Esophagus muscularis mucosa (tissue), 4 donors: ENCODE measurements at regions not wholly inside any gene's neighbourhood (a gene's known extent, or its start where the extent isn't known, plus 50 kb on each side); places are given as distances from the start of the nearest gene placed in this dataset.

ENCODE experiments used
- DNase-seq: peaks from one replicate; pipeline ENCODE4 v3.0.0-alpha.2; 2017; ENCODE audit errors: extremely low spot score
- H3K27ac ChIP-seq, 4 donors: fragments of 200-600 bp; sonication (generic); replicated peaks in 1 of 4; 1 replicate in 3 of 4; 2 replicates in 1 of 4; pipeline ENCODE4 v1.5.1; 2016 to 2019; ENCODE audit warnings: mild to moderate bottlenecking in 1 of 4
- H3K27me3 ChIP-seq, 4 donors: fragments of 200-600 bp; sonication (generic); one replicate each; pipeline versions ENCODE4 v1.5.1 to v1.6.0; 2016 to 2019
- H3K36me3 ChIP-seq, 4 donors: fragments of 200-600 bp; sonication (generic); one replicate each; pipeline ENCODE4 v1.5.1; 2016 to 2019
- H3K4me1 ChIP-seq, 4 donors: fragments of 200-600 bp; sonication (generic); one replicate each; pipeline ENCODE4 v1.5.1; 2016 to 2019
- H3K4me3 ChIP-seq, 4 donors: fragments of 200-600 bp; sonication (generic); 1 replicate in 2 of 4; 2 replicates in 2 of 4; pipeline ENCODE4 v1.5.1; 2016 to 2019; ENCODE audit warnings: mild to moderate bottlenecking in 4 of 4, moderate library complexity in 1 of 4
- H3K9me3 ChIP-seq, 4 donors: fragments of 200-600 bp; sonication (generic); 1 replicate in 3 of 4; 2 replicates in 1 of 4; pipeline ENCODE4 v1.5.1; 2016 to 2019
- EP300 ChIP-seq: sonication (generic); formaldehyde crosslinking; IDR thresholded peaks from one replicate; pipeline ENCODE4 v1.6.1; 2017; ENCODE audit warnings: antibody characterized with exemption
- POLR2A ChIP-seq: fragments of 450-650 bp; IDR thresholded peaks from one replicate; pipeline ENCODE4 v1.6.1; 2017; ENCODE audit warnings: antibody characterized with exemption, moderate library complexity, mild to moderate bottlenecking, low read depth
- POLR2AphosphoS5 ChIP-seq, 2 donors: sonication (generic); formaldehyde crosslinking; IDR thresholded peaks; one replicate each; pipeline ENCODE4 v1.6.1; 2017; ENCODE audit warnings: antibody characterized with exemption in 2 of 2
- WGBS: methylation state at CpG from one replicate; pipeline ENCODE4 v1.1.5; 2018; 5-methylcytosine and 5-hydroxymethylcytosine counted together
- intact Hi-C: fragments of 100-400 bp; cut with DNase I; formaldehyde crosslinking; loops from one replicate; pipeline ENCODE4 v1.15.1; 2023
- TF ChIP-seq, protein P1 (sequence below), 3 experiments: fragments of 200-600 bp in 2 of 3; fragments of 450-650 bp in 1 of 3; sonication (generic) in 2 of 3; IDR thresholded peaks; one replicate each; pipeline ENCODE4 v1.5.1; 2017 to 2019; ENCODE audit warnings: antibody characterized with exemption in 3 of 3, mild to moderate bottlenecking in 2 of 3, moderate library complexity in 1 of 3

DNA sequence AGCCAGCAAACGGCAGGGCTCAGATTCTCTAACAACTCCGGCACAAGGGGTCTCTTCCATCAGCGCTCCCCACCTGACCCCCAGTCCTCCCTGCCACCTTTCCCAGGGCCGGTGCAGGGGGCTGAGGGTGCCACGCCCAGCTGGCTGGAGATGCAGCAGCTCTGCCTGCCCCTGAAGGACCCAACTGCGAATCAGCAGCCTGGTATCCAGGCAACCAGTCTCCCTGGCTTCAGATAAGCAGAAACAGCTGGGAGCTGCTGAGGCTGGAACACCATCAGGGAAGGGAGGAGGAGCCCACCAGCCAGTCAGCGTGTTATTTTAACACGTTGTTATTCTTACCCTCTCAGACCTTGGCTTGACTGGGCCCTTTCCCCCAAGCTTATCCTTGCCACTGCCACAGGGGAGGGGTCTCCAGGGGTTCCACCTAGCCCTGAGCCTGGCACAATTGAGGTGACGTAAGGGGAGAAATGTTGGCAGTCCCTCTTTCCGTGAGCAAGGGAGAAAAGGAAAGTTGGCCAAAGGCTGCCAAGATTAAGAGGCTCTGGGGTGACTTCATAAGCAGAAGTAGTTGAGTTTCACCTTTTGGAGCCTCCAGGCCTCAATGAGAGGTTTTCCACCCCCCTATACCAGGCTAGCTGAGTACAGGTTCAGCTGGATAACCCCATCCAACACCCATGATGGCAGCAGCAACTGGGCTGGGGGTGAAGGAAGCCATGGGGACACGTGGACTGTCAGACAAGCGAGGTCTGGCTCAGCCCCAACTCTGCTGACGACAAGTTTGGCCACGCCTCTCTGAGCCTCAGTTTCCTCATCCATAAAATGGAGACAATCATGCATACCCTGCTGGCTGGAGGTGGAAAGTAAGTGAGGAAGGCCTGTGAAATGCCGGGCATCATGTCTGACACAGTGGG lies 91.1 kb downstream of the IRF2BPL start:
- no peak overlapping the region for H3K4me3 ChIP-seq
- DNase-seq, result no peak
- no peaks in the 10 kb centered on the region for H3K9me3 ChIP-seq
- TF ChIP-seq, protein P1, sequence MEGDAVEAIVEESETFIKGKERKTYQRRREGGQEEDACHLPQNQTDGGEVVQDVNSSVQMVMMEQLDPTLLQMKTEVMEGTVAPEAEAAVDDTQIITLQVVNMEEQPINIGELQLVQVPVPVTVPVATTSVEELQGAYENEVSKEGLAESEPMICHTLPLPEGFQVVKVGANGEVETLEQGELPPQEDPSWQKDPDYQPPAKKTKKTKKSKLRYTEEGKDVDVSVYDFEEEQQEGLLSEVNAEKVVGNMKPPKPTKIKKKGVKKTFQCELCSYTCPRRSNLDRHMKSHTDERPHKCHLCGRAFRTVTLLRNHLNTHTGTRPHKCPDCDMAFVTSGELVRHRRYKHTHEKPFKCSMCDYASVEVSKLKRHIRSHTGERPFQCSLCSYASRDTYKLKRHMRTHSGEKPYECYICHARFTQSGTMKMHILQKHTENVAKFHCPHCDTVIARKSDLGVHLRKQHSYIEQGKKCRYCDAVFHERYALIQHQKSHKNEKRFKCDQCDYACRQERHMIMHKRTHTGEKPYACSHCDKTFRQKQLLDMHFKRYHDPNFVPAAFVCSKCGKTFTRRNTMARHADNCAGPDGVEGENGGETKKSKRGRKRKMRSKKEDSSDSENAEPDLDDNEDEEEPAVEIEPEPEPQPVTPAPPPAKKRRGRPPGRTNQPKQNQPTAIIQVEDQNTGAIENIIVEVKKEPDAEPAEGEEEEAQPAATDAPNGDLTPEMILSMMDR (IDR thresholded peaks at IDR 0.05), result no peak
- TF ChIP-seq POLR2AphosphoS5 (IDR thresholded peaks at IDR 0.05) (peak in 1 of 2 donors; percentile 12), POLR2A (no peak), EP300 (no peak)
- no peaks in the 10 kb centered on the region for H3K27me3 ChIP-seq
- H3K4me1 ChIP-seq, result peaks cover 24 to 42% (median 34%) of the 10 kb centered on the region in 4 donors
- H3K27ac ChIP-seq, result peak overlapping the region; percentile 24 to 59 (median 40)
- 50% methylated on average over 11 of the region's 15 CpGs for WGBS
- no peaks in the 10 kb centered on the region for H3K36me3 ChIP-seq
- intact Hi-C loops, result no loop called here

DNA sequence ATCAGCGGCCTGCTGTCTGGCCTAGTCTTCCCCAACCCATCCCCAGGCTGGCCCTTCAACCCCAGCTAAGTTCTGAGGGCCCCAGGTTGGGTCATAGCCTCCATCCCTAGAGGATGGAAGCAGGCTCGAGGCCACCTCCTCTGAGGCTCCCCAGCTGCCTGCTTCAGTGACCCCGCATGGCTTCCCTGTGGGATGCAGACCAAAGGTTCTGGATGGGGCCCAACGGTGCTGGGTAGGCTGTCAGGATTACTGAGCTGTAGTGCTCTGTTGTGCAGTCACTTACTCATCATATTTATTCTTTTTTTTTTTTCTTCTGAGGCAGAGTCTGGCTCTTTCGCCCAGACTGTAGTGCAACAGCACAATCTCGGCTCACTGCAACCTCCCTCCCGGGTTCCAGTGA lies 92.0 kb downstream of the IRF2BPL start:
- TF ChIP-seq POLR2A (no peak), EP300 (no peak), POLR2AphosphoS5 (IDR thresholded peaks at IDR 0.05) (no peak)
- TF ChIP-seq, protein P1 (IDR thresholded peaks at IDR 0.05), result no peak
- Histone ChIP-seq H3K36me3 (no peaks in the 10 kb centered on the region), H3K9me3 (no peaks in the 10 kb centered on the region), H3K4me3 (no peak overlapping the region), H3K27ac (peak overlapping the region in 3 of 4 donors; percentile 24 to 59 (median 44)), H3K4me1 (peaks cover 24 to 37% (median 34%) of the 10 kb centered on the region in 4 donors), H3K27me3 (no peaks in the 10 kb centered on the region)
- WGBS, result 63% methylated on average over 6 of the region's 7 CpGs
- DNase-seq, result no peak
- intact Hi-C loops, result no loop called here

DNA sequence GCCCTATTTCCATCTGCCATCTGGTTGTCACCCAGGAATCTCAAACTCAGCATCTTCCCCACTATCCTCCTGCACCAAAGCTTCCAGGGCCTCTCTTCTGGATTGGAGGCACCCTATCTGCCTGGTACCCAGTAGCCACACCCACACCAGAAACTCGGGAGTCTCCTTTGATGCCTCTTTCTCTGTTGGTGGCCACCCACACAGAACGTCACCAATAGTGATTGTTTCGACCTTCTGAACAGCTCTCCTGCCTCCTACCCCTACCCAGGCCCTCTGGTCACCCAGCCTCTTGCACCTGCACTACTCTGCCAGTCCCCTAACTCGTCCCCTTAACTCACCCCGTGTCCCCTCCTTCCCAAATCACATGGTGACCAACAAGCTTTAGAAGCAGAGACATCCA lies 95.0 kb downstream of the IRF2BPL start:
- TF ChIP-seq, protein P1 (IDR thresholded peaks at IDR 0.05), result no peak
- TF ChIP-seq EP300 (no peak), POLR2AphosphoS5 (IDR thresholded peaks at IDR 0.05) (no peak), POLR2A (no peak)
- Histone ChIP-seq H3K4me3 (no peak overlapping the region), H3K4me1 (peaks cover 21 to 32% (median 27%) of the 10 kb centered on the region in 4 donors), H3K36me3 (no peaks in the 10 kb centered on the region), H3K27ac (no peak overlapping the region), H3K27me3 (no peaks in the 10 kb centered on the region), H3K9me3 (no peaks in the 10 kb centered on the region)
- WGBS, result 89% methylated on average over 5 of the region's 5 CpGs
- DNase-seq, result no peak
- intact Hi-C loops, result no loop called here

DNA sequence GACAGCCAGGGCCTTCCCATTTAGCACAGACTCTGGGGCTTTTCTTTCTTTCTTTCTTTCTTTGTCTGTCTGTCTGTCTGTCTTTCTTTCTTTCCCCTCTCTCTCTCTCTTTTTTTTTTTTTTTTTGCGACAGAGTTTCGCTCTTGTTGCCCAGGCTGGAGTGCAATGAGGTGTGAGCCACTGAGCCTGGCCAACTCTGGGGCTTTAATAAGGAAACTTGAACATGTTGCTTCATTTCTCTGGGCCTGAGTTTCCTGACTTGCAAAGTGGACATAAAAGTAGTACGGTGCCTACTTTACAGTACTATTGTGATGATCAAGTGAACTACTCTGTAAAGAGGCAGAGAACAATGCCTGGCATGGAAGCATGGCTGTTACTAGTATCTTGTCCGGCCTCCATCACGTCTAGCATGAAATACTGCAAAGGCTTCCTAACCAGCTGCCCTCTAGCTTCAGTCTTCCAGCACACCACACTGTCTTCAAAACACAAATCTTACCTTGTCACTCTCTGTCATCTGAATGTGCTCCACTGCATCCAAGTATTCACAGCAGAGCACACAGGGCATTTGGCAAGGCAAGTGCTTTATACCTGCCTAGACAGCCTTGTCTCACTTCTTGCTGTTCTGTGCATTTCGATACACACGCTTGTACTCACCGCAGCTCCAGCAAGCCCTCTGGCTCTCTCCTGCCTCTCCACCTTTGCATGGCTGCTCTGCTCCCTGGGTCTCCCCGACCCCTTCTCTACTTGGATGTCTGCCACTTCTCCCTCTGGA lies 96.7 kb downstream of the IRF2BPL start:
- Histone ChIP-seq H3K36me3 (no peaks in the 10 kb centered on the region), H3K27me3 (no peaks in the 10 kb centered on the region), H3K4me1 (peaks cover 19 to 32% (median 26%) of the 10 kb centered on the region in 4 donors), H3K9me3 (no peaks in the 10 kb centered on the region), H3K27ac (no peak overlapping the region), H3K4me3 (no peak overlapping the region)
- 80% methylated on average over 9 of the region's 9 CpGs for WGBS
- TF ChIP-seq POLR2AphosphoS5 (IDR thresholded peaks at IDR 0.05) (no peak), EP300 (no peak), POLR2A (no peak)
- TF ChIP-seq, protein P1 (IDR thresholded peaks at IDR 0.05), result no peak
- DNase-seq, result no peak
- intact Hi-C loops, result no loop called here
